HFFc6 (cell line): ENCODE measurements at regions not wholly inside any gene's neighbourhood (a gene's known extent, or its start where the extent isn't known, plus 50 kb on each side); places are given as distances from the start of the nearest gene placed in this dataset.

Experiments
- DNase-seq: peaks from one replicate; pipeline ENCODE4 v3.0.0-alpha.2; 2018
- H3K27ac Mint-ChIP-seq: 2 replicates; pipeline ENCODE4 v1.8.0; 2020; ENCODE audit warnings: mild to moderate bottlenecking, mixed read lengths
- H3K27me3 Mint-ChIP-seq: 2 replicates; pipeline ENCODE4 v1.8.0; 2021; ENCODE audit warnings: mild to moderate bottlenecking, moderate library complexity, mixed read lengths; ENCODE audit not compliant: insufficient read depth
- H3K36me3 Mint-ChIP-seq: 2 replicates; pipeline ENCODE4 v1.8.0; 2021; ENCODE audit warnings: low read depth, mixed read lengths
- H3K4me1 Mint-ChIP-seq: 2 replicates; pipeline ENCODE4 v1.8.0; 2020; ENCODE audit warnings: low read depth, mixed read lengths
- H3K4me3 Mint-ChIP-seq: 2 replicates; pipeline ENCODE4 v1.8.0; 2020; ENCODE audit warnings: mild to moderate bottlenecking, moderate library complexity, mixed read lengths
- H3K9me3 Mint-ChIP-seq: 2 replicates; pipeline ENCODE4 v1.8.0; 2020; ENCODE audit warnings: mild to moderate bottlenecking, mixed read lengths
- CTCF ChIP-seq: fragments of 200-600 bp; sonication (generic); IDR thresholded peaks from 2 replicates; pipeline ENCODE4 v1.5.0; 2021; ENCODE audit warnings: antibody characterized with exemption, mild to moderate bottlenecking

- Mint-ChIP-seq H3K9me3 (no peaks in the 10 kb centered on the region), H3K27me3 (peaks cover 2% of the 10 kb centered on the region; the same call in 1 of the 2 replicates), H3K4me3 (peak overlapping the region; percentile 65), H3K4me1 (peaks cover 37% of the 10 kb centered on the region), H3K27ac (peak overlapping the region; percentile 78), H3K36me3 (no peaks in the 10 kb centered on the region)
- TF ChIP-seq CTCF, result no peak
- no peak for DNase-seq
Measured at GRCh38 chr11:94705419-94705818, 62.7 kb upstream of the AMOTL1 start.

- peak overlapping the region; percentile 65 for H3K4me3 Mint-ChIP-seq
- no peaks in the 10 kb centered on the region for H3K36me3 Mint-ChIP-seq
- peaks cover 6% of the 10 kb centered on the region; the same call in 1 of the 2 replicates for H3K27me3 Mint-ChIP-seq
- peaks cover 30% of the 10 kb centered on the region for H3K4me1 Mint-ChIP-seq
- no peaks in the 10 kb centered on the region for H3K9me3 Mint-ChIP-seq
- H3K27ac Mint-ChIP-seq, result peak overlapping the region; percentile 78
- DNase-seq, result peak; percentile 62
- no peak for TF ChIP-seq CTCF
Measured at GRCh38 chr11:94705891-94706615, 62.1 kb upstream of the AMOTL1 start.

- DNase-seq, result no peak
- Mint-ChIP-seq H3K4me3 (no peak overlapping the region), H3K4me1 (peaks cover 26% of the 10 kb centered on the region), H3K27ac (no peak overlapping the region), H3K36me3 (no peaks in the 10 kb centered on the region), H3K27me3 (peaks cover 6% of the 10 kb centered on the region; the same call in 1 of the 2 replicates), H3K9me3 (no peaks in the 10 kb centered on the region)
- TF ChIP-seq CTCF, result no peak
Measured at GRCh38 chr11:94708176-94708575, 60.0 kb upstream of the AMOTL1 start.

- TF ChIP-seq CTCF, result no peak
- Mint-ChIP-seq H3K4me3 (no peak overlapping the region), H3K27me3 (peaks cover 6% of the 10 kb centered on the region), H3K36me3 (no peaks in the 10 kb centered on the region), H3K4me1 (peaks cover 26% of the 10 kb centered on the region), H3K9me3 (no peaks in the 10 kb centered on the region), H3K27ac (no peak overlapping the region)
- no peak for DNase-seq
Measured at GRCh38 chr11:94708642-94709041, 59.5 kb upstream of the AMOTL1 start.

- no peak for DNase-seq
- no peak for TF ChIP-seq CTCF
- H3K4me1 Mint-ChIP-seq, result no peaks in the 10 kb centered on the region
- H3K4me3 Mint-ChIP-seq, result no peak overlapping the region
- H3K27me3 Mint-ChIP-seq, result peaks cover 13% of the 10 kb centered on the region
- H3K36me3 Mint-ChIP-seq, result no peaks in the 10 kb centered on the region
- no peak overlapping the region for H3K27ac Mint-ChIP-seq
- no peaks in the 10 kb centered on the region for H3K9me3 Mint-ChIP-seq
Measured at GRCh38 chr11:94715225-94715624, 52.9 kb upstream of the AMOTL1 start.
